HFFc6 (cell line): ENCODE measurements at regions not wholly inside any gene's neighbourhood (a gene's known extent, or its start where the extent isn't known, plus 50 kb on each side); places are given as distances from the start of the nearest gene placed in this dataset.

ENCODE experiments used
- DNase-seq: peaks from one replicate; pipeline ENCODE4 v3.0.0-alpha.2; 2018
- H3K27ac Mint-ChIP-seq: 2 replicates; pipeline ENCODE4 v1.8.0; 2020; ENCODE audit warnings: mild to moderate bottlenecking, mixed read lengths
- H3K27me3 Mint-ChIP-seq: 2 replicates; pipeline ENCODE4 v1.8.0; 2021; ENCODE audit warnings: mild to moderate bottlenecking, moderate library complexity, mixed read lengths; ENCODE audit not compliant: insufficient read depth
- H3K36me3 Mint-ChIP-seq: 2 replicates; pipeline ENCODE4 v1.8.0; 2021; ENCODE audit warnings: low read depth, mixed read lengths
- H3K4me1 Mint-ChIP-seq: 2 replicates; pipeline ENCODE4 v1.8.0; 2020; ENCODE audit warnings: low read depth, mixed read lengths
- H3K4me3 Mint-ChIP-seq: 2 replicates; pipeline ENCODE4 v1.8.0; 2020; ENCODE audit warnings: mild to moderate bottlenecking, moderate library complexity, mixed read lengths
- H3K9me3 Mint-ChIP-seq: 2 replicates; pipeline ENCODE4 v1.8.0; 2020; ENCODE audit warnings: mild to moderate bottlenecking, mixed read lengths
- TF ChIP-seq, protein P1 (sequence below): fragments of 200-600 bp; sonication (generic); IDR thresholded peaks from 2 replicates; pipeline ENCODE4 v1.5.0; 2021; ENCODE audit warnings: antibody characterized with exemption, mild to moderate bottlenecking

- Mint-ChIP-seq H3K27me3 (no peaks in the 10 kb centered on the region; the same call in 1 of the 2 replicates), H3K9me3 (peaks cover 7% of the 10 kb centered on the region; the same call in 1 of the 2 replicates), H3K4me1 (no peaks in the 10 kb centered on the region), H3K27ac (no peak overlapping the region), H3K36me3 (no peaks in the 10 kb centered on the region), H3K4me3 (no peak overlapping the region)
- TF ChIP-seq, protein P1, sequence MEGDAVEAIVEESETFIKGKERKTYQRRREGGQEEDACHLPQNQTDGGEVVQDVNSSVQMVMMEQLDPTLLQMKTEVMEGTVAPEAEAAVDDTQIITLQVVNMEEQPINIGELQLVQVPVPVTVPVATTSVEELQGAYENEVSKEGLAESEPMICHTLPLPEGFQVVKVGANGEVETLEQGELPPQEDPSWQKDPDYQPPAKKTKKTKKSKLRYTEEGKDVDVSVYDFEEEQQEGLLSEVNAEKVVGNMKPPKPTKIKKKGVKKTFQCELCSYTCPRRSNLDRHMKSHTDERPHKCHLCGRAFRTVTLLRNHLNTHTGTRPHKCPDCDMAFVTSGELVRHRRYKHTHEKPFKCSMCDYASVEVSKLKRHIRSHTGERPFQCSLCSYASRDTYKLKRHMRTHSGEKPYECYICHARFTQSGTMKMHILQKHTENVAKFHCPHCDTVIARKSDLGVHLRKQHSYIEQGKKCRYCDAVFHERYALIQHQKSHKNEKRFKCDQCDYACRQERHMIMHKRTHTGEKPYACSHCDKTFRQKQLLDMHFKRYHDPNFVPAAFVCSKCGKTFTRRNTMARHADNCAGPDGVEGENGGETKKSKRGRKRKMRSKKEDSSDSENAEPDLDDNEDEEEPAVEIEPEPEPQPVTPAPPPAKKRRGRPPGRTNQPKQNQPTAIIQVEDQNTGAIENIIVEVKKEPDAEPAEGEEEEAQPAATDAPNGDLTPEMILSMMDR = no peak
- no peak for DNase-seq
These were observed 463.7 kb upstream of the CLINT1 start for GRCh38 chr5:158322620-158323019.

GRCh38 chr5:158320934-158321333, 462.0 kb upstream of the CLINT1 start:
- Mint-ChIP-seq H3K4me3 (no peak overlapping the region), H3K36me3 (no peaks in the 10 kb centered on the region), H3K4me1 (no peaks in the 10 kb centered on the region), H3K27me3 (peaks cover 1% of the 10 kb centered on the region; the same call in 1 of the 2 replicates), H3K9me3 (peaks cover 7% of the 10 kb centered on the region; the same call in 1 of the 2 replicates), H3K27ac (no peak overlapping the region)
- TF ChIP-seq, protein P1 = no peak
- no peak for DNase-seq

- H3K36me3 Mint-ChIP-seq = no peaks in the 10 kb centered on the region
- H3K4me3 Mint-ChIP-seq = no peak overlapping the region
These were observed 461.3 kb upstream of the CLINT1 start for GRCh38 chr5:158320178-158320674.

GRCh38 chr5:158317507-158317906, 458.6 kb upstream of the CLINT1 start:
- Mint-ChIP-seq H3K36me3 (no peaks in the 10 kb centered on the region), H3K27me3 (peaks cover 1% of the 10 kb centered on the region; the same call in 1 of the 2 replicates), H3K9me3 (no peaks in the 10 kb centered on the region), H3K4me1 (no peaks in the 10 kb centered on the region), H3K27ac (no peak overlapping the region), H3K4me3 (no peak overlapping the region)
- TF ChIP-seq, protein P1 = no peak
- no peak for DNase-seq

More at GRCh38 chr5:158320178-158320674, 461.3 kb upstream of the CLINT1 start:
- Mint-ChIP-seq H3K27ac (no peak overlapping the region), H3K4me1 (no peaks in the 10 kb centered on the region), H3K27me3 (peaks cover 1% of the 10 kb centered on the region; the same call in 1 of the 2 replicates), H3K9me3 (peaks cover 7% of the 10 kb centered on the region; the same call in 1 of the 2 replicates)
- no peak for DNase-seq
- TF ChIP-seq, protein P1 = no peak

DNA sequence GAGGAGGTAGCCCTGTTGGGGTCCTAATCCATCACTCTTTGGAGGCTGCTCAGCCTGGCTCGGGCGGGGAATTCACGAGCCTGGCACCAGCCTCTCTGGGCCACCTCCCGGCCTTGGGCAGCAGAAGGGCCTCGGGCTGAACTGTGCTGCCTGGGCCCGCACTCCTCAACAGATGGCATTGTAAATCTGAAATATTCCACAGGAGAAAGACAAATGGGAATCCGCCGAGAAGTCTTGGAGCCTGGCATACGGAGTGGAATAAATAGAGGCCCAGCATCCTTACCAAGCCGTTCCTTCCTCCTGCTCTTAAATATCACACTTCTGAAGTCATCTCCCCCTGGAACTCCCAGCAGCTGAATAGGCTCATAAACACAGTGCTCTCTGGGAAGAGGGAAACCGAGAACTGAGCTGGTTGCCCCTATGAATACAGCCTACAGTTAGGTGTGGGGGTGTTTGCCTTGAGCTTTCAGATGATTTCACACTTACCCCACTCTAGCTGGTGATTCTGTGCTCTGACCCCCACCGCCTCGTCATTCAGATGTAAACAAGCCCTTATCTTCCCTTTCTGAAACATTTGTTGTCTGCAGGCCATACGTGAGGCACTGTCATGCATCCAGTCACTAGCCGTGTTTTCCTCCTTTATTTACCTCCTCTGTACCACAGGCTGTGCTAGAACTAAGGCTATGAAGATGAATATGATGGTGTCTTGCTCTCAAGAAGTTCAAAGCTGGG, 455.0 kb upstream of the CLINT1 start:
- no peak for DNase-seq
- TF ChIP-seq, protein P1 = no peak
- Mint-ChIP-seq H3K4me3 (no peak overlapping the region), H3K27me3 (peaks cover 1% of the 10 kb centered on the region; the same call in 1 of the 2 replicates), H3K4me1 (no peaks in the 10 kb centered on the region), H3K9me3 (no peaks in the 10 kb centered on the region), H3K36me3 (no peaks in the 10 kb centered on the region), H3K27ac (no peak overlapping the region)
